GM18951 (cell line): ENCODE measurements at regions not wholly inside any gene's neighbourhood (a gene's known extent, or its start where the extent isn't known, plus 50 kb on each side); places are given as distances from the start of the nearest gene placed in this dataset.
"Not testable (repeated sequence)": the region's sequence is repeated elsewhere in the genome, so short reads cannot be mapped to it uniquely, and the experiment has no call there.

Experiments
- POLR2A ChIP-seq: IDR thresholded peaks from 4 replicates; pipeline ENCODE4 v1.6.1; 2011; ENCODE audit warnings: mild to moderate bottlenecking; ENCODE audit not compliant: insufficient read length, insufficient read depth; ENCODE audit errors: extremely low read depth
- in situ Hi-C: fragments of 300-500 bp; cut with MboI; formaldehyde crosslinking; loops from one replicate; pipeline ENCODE4 v1.12.0; 2022; ENCODE audit warnings: low sequenced_read_pairs, mixed read lengths, inconsistent platforms; ENCODE audit not compliant: unreplicated experiment

GRCh38 chr5:168128557-168128956 is 162.9 kb upstream of the WWC1 start:
- TF ChIP-seq POLR2A, result no peak
- in situ Hi-C loops, result no loop called here

- in situ Hi-C loops, result no loop called here
- TF ChIP-seq POLR2A, result no peak
Observed at GRCh38 chr5:168131519-168131918, 159.9 kb upstream of the WWC1 start.

GRCh38 chr5:168132241-168132641 is 159.2 kb upstream of the WWC1 start:
- no peak for TF ChIP-seq POLR2A
- in situ Hi-C loops, result no loop called here

GRCh38 chr5:168135897-168136296 is 155.5 kb upstream of the WWC1 start:
- no peak for TF ChIP-seq POLR2A
- in situ Hi-C loops, result no loop called here

GRCh38 chr5:168136340-168136739 is 155.1 kb upstream of the WWC1 start:
- TF ChIP-seq POLR2A, result no peak
- in situ Hi-C loops, result no loop called here

GRCh38 chr5:168137265-168137664 is 154.2 kb upstream of the WWC1 start:
- in situ Hi-C loops, result no loop called here
- TF ChIP-seq POLR2A, result no peak

- no peak for TF ChIP-seq POLR2A
- in situ Hi-C loops, result no loop called here
Observed at GRCh38 chr5:168140241-168140640, 151.2 kb upstream of the WWC1 start.

- TF ChIP-seq POLR2A, result no peak
- in situ Hi-C loops, result no loop called here
Observed at GRCh38 chr5:168142402-168142801, 149.0 kb upstream of the WWC1 start.

GRCh38 chr5:168143521-168143920 is 147.9 kb upstream of the WWC1 start:
- in situ Hi-C loops, result not testable (repeated sequence)

GRCh38 chr5:168147106-168147505 is 144.3 kb upstream of the WWC1 start:
- TF ChIP-seq POLR2A, result no peak
- in situ Hi-C loops, result no loop called here

GRCh38 chr5:168147568-168148360 is 143.7 kb upstream of the WWC1 start:
- in situ Hi-C loops, result no loop called here
- no peak for TF ChIP-seq POLR2A

GRCh38 chr5:168151041-168151440 is 140.4 kb upstream of the WWC1 start:
- TF ChIP-seq POLR2A, result no peak
- in situ Hi-C loops, result no loop called here

- no peak for TF ChIP-seq POLR2A
- in situ Hi-C loops, result no loop called here
Observed at GRCh38 chr5:168152660-168153059, 138.8 kb upstream of the WWC1 start.

GRCh38 chr5:168153263-168153875 is 138.1 kb upstream of the WWC1 start:
- in situ Hi-C loops, result no loop called here
- no peak for TF ChIP-seq POLR2A
